Subcutaneous abdominal adipose tissue (tissue), 5 donors: ENCODE measurements at regions not wholly inside any gene's neighbourhood (a gene's known extent, or its start where the extent isn't known, plus 50 kb on each side); places are given as distances from the start of the nearest gene placed in this dataset.

Source experiments
- H3K27ac ChIP-seq: one replicate; pipeline ENCODE4 v1.7.0; 2013; ENCODE audit warnings: low read depth, mild to moderate bottlenecking, inconsistent platforms, low read length, moderate library complexity
- H3K27me3 ChIP-seq, 5 donors: one replicate each; pipeline ENCODE4 v1.7.0; 2013; ENCODE audit warnings: low read length in 5 of 5, inconsistent platforms in 1 of 5; ENCODE audit not compliant: control insufficient read depth in 5 of 5, insufficient read depth in 4 of 5
- H3K36me3 ChIP-seq, 5 donors: one replicate each; pipeline ENCODE4 v1.7.0; 2013; ENCODE audit warnings: low read length in 5 of 5; ENCODE audit not compliant: control insufficient read depth in 5 of 5, insufficient read depth in 5 of 5
- H3K4me1 ChIP-seq, 5 donors: one replicate each; pipeline ENCODE4 v1.7.0; 2013; ENCODE audit warnings: low read length in 5 of 5, mild to moderate bottlenecking in 3 of 5, moderate library complexity in 1 of 5; ENCODE audit not compliant: control insufficient read depth in 5 of 5, insufficient read depth in 5 of 5
- H3K4me3 ChIP-seq, 5 donors: one replicate each; pipeline ENCODE4 v1.7.0; 2013; ENCODE audit warnings: low read length in 5 of 5, low read depth in 1 of 5
- H3K9ac ChIP-seq, 5 donors: one replicate each; pipeline ENCODE4 v1.7.0; 2013; ENCODE audit warnings: low read length in 5 of 5, mild to moderate bottlenecking in 4 of 5, moderate library complexity in 3 of 5
- H3K9me3 ChIP-seq, 5 donors: one replicate each; pipeline ENCODE4 v1.7.0; 2013; ENCODE audit warnings: low read length in 5 of 5; ENCODE audit not compliant: control insufficient read depth in 5 of 5
- donor health status: healthy.
- donor health status: healthy.
- donor health status: healthy.
- donor health status: healthy.
- donor health status: healthy.

DNA sequence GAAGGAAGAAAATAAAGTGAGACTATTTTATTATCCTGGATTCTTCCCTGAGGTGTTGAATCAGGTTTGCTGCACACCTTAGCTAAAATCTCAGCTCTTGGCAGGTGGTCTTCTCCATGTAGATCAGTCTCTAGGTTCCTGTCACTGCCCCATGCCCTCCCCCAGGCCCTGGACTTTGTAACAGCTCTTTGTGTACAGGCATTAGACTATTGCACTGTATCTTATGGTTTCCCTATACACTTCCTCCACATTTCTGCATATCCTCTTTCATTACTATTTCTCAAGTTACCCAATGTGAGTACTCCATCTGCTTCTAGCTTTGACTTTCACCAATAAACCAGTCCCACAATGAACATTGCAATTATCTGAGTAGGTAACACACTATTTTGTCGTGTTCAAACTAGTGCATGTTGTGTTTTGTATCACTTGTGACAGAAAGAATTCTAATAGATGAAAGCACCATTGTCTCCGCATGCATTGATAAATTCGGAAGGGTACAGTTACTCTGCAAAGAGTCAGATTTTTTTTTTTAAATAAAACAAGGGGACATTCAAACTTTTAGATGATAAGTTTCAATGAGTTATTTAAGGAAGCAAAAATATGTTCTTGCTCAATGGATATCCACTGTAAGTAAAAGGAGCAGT, 1348.7 kb upstream of the C9orf72 start:
- no peak overlapping the region for H3K9ac ChIP-seq
- no peaks in the 10 kb centered on the region for H3K36me3 ChIP-seq
- H3K4me1 ChIP-seq: peaks cover 0 to 11% (median 4%) of the 10 kb centered on the region in 5 donors
- no peaks in the 10 kb centered on the region for H3K9me3 ChIP-seq
- no peak overlapping the region for H3K4me3 ChIP-seq
- H3K27ac ChIP-seq: no peak overlapping the region
- no peaks in the 10 kb centered on the region for H3K27me3 ChIP-seq

DNA sequence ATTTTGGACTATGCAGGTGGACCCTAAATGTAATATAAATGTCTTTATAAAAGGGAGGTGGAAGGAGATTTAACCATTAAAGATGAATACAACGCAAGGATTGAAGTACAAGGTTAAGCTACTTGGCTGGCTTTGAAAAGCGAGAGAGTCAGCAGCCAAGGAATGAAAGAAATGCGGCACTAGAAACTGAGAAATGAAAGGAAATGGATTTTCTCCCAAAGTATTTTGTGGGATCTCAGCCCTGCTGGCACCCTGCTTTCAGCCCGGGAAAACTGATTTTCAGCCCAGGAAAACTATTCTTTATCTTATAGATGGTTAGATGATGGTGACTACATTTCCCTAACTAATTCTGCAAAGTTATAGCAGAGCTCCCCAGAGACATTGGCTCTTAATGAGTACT, 1349.6 kb upstream of the C9orf72 start:
- no peak overlapping the region for H3K27ac ChIP-seq

DNA sequence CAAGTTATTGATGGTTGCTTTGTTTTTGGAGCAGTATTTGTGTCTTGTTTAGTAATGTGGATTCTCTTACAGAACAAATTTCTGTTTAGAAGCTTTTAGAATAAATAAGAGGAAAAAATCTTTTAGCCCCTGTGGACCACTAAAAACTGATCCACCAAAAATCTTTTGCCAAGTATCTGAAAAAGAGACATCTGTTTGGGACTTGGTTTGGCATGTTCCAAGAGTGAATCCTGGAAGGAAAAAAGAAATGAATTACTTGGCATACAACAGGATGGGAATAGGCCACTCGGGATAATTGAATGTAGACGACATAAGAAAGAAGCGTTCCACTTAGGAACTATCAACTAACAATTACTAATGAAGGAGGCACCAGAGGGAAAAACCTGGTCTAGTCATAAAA, 1350.1 kb upstream of the C9orf72 start:
- Histone ChIP-seq H3K4me3 (no peak overlapping the region), H3K4me1 (peaks cover 0 to 11% (median 4%) of the 10 kb centered on the region in 5 donors), H3K36me3 (no peaks in the 10 kb centered on the region), H3K9ac (peak overlapping the region in 1 of 5 donors; percentile 55), H3K9me3 (no peaks in the 10 kb centered on the region), H3K27me3 (no peaks in the 10 kb centered on the region), H3K27ac (no peak overlapping the region)

More for the DNA sequence above, 1349.6 kb upstream of the C9orf72 start:
- Histone ChIP-seq H3K9ac (peak overlapping the region in 1 of 5 donors; percentile 55), H3K4me1 (peaks cover 0 to 11% (median 4%) of the 10 kb centered on the region in 5 donors), H3K36me3 (no peaks in the 10 kb centered on the region), H3K9me3 (no peaks in the 10 kb centered on the region), H3K4me3 (no peak overlapping the region), H3K27me3 (no peaks in the 10 kb centered on the region)

- Histone ChIP-seq H3K4me1 (peaks cover 0 to 11% (median 4%) of the 10 kb centered on the region in 5 donors), H3K27me3 (no peaks in the 10 kb centered on the region), H3K27ac (no peak overlapping the region), H3K4me3 (no peak overlapping the region), H3K9me3 (no peaks in the 10 kb centered on the region), H3K9ac (no peak overlapping the region), H3K36me3 (no peaks in the 10 kb centered on the region)
Observed at GRCh38 chr9:28925157-28925556, 1351.9 kb upstream of the C9orf72 start.

DNA sequence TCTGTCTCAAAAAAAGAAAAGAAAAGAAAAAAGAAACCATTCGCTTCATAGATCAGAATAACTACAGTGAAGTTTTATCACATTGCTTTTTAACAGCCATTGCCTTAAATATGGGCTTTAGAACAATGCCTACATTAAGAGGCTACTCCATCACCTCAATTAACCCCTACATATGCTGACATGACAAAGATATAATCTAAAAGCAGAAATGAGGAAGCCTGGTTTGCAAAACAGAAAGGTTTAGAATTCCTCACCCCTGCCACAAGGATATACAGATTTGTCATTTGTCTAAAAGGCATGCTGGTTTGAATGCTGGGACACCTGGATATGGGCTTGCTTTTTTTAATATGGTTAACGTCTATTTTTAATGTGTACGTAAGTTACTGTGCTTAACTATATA, 1353.0 kb upstream of the C9orf72 start:
- no peaks in the 10 kb centered on the region for H3K9me3 ChIP-seq
- H3K9ac ChIP-seq: no peak overlapping the region
- H3K4me1 ChIP-seq: peaks cover 0 to 11% (median 4%) of the 10 kb centered on the region in 5 donors
- H3K27me3 ChIP-seq: no peaks in the 10 kb centered on the region
- no peaks in the 10 kb centered on the region for H3K36me3 ChIP-seq
- H3K4me3 ChIP-seq: no peak overlapping the region
- H3K27ac ChIP-seq: no peak overlapping the region

GRCh38 chr9:28927691-28928090, 1354.4 kb upstream of the C9orf72 start:
- no peaks in the 10 kb centered on the region for H3K36me3 ChIP-seq
- peaks cover 0 to 9% (median 4%) of the 10 kb centered on the region in 5 donors for H3K4me1 ChIP-seq

DNA sequence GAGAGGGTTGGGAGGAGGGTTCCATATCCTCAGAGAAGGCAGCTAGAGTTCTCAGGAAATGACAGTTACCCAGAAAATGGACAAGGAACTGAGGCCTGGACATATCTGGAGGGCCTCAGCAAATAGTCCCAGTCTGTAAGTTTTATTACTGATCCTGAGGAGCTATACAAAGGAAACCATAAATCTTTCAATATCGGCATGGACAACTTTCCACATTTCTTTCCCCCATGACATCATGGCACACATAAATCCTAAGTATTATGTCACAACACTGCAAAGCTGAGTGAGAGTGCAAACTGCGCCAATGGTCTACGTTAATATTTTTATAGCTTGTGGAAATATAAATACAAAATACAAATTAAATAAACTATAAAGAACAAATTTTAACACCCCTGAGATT, 1356.2 kb upstream of the C9orf72 start:
- H3K27ac ChIP-seq: no peak overlapping the region
- H3K9ac ChIP-seq: no peak overlapping the region
- no peaks in the 10 kb centered on the region for H3K4me1 ChIP-seq
- no peaks in the 10 kb centered on the region for H3K27me3 ChIP-seq
- H3K4me3 ChIP-seq: no peak overlapping the region
- H3K36me3 ChIP-seq: no peaks in the 10 kb centered on the region
- no peaks in the 10 kb centered on the region for H3K9me3 ChIP-seq

More at GRCh38 chr9:28927691-28928090, 1354.4 kb upstream of the C9orf72 start:
- Histone ChIP-seq H3K27me3 (no peaks in the 10 kb centered on the region), H3K9ac (no peak overlapping the region), H3K4me3 (no peak overlapping the region), H3K27ac (no peak overlapping the region), H3K9me3 (no peaks in the 10 kb centered on the region)

- no peak overlapping the region for H3K9ac ChIP-seq
- no peaks in the 10 kb centered on the region for H3K36me3 ChIP-seq
- no peak overlapping the region for H3K27ac ChIP-seq
- H3K27me3 ChIP-seq: no peaks in the 10 kb centered on the region
- no peak overlapping the region for H3K4me3 ChIP-seq
- no peaks in the 10 kb centered on the region for H3K4me1 ChIP-seq
- no peaks in the 10 kb centered on the region for H3K9me3 ChIP-seq
Observed at GRCh38 chr9:28930766-28931165, 1357.5 kb upstream of the C9orf72 start.

GRCh38 chr9:28934111-28934510, 1360.8 kb upstream of the C9orf72 start:
- no peaks in the 10 kb centered on the region for H3K4me1 ChIP-seq
- no peak overlapping the region for H3K4me3 ChIP-seq
- no peaks in the 10 kb centered on the region for H3K36me3 ChIP-seq
- no peak overlapping the region for H3K9ac ChIP-seq
- H3K27me3 ChIP-seq: no peaks in the 10 kb centered on the region
- no peak overlapping the region for H3K27ac ChIP-seq
- H3K9me3 ChIP-seq: no peaks in the 10 kb centered on the region

DNA sequence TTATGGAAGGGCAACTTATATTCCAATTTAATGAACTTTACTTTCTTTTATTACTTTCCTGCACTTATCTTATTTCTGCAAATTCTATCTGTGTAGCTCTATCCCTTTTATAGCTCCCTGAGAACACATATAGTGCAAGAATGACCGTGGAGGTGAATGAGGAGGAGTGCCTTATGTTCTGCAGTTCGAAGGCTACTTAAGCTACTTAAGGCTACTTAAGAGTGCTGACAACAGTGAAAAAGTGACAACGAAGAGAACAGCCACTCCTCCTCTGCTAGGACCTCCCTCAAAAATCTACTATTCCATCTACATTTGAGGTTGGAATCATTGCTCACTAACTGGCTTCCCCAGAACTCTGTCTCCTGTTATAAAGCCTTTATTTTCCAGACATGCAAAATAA, 1365.7 kb upstream of the C9orf72 start:
- Histone ChIP-seq H3K27ac (no peak overlapping the region), H3K9me3 (no peaks in the 10 kb centered on the region), H3K4me3 (no peak overlapping the region), H3K27me3 (no peaks in the 10 kb centered on the region), H3K9ac (no peak overlapping the region), H3K36me3 (no peaks in the 10 kb centered on the region), H3K4me1 (no peaks in the 10 kb centered on the region)
